Hepatocyte (in vitro differentiated cells): ENCODE measurements at regions not wholly inside any gene's neighbourhood (a gene's known extent, or its start where the extent isn't known, plus 50 kb on each side); places are given as distances from the start of the nearest gene placed in this dataset.

Experiments
- DNase-seq: peaks from one replicate; pipeline ENCODE4 v3.0.0-alpha.2; 2016; ENCODE audit warnings: low spot score
- H2AFZ ChIP-seq: fragments of 200-600 bp; sonication (generic); 2 replicates; pipeline ENCODE4 v1.6.0; 2016; ENCODE audit warnings: antibody characterized with exemption, mild to moderate bottlenecking
- H3K27ac ChIP-seq: fragments of 200-600 bp; sonication (generic); 2 replicates; pipeline ENCODE4 v1.5.1; 2016; ENCODE audit warnings: mild to moderate bottlenecking
- H3K27me3 ChIP-seq: fragments of 200-600 bp; sonication (generic); 2 replicates; pipeline ENCODE4 v1.6.1; 2016
- H3K36me3 ChIP-seq: fragments of 200-600 bp; sonication (generic); replicated peaks from 2 replicates; pipeline ENCODE4 v1.5.1; 2016; ENCODE audit warnings: low read depth; ENCODE audit not compliant: insufficient read depth
- H3K4me1 ChIP-seq: fragments of 200-600 bp; sonication (generic); 2 replicates; pipeline ENCODE4 v1.5.1; 2016; ENCODE audit warnings: mild to moderate bottlenecking, moderate library complexity; ENCODE audit not compliant: insufficient read depth
- H3K4me2 ChIP-seq: fragments of 200-600 bp; sonication (generic); 2 replicates; pipeline ENCODE4 v1.6.0; 2016
- H3K4me3 ChIP-seq: fragments of 200-600 bp; sonication (generic); 2 replicates; pipeline ENCODE4 v1.5.1; 2016; ENCODE audit warnings: mild to moderate bottlenecking
- H3K79me2 ChIP-seq: fragments of 200-600 bp; sonication (generic); 2 replicates; pipeline ENCODE4 v1.6.0; 2017; ENCODE audit warnings: mild to moderate bottlenecking
- H3K9me2 ChIP-seq: fragments of 200-600 bp; sonication (generic); replicated peaks from 2 replicates; pipeline ENCODE4 v1.6.0; 2017; ENCODE audit warnings: mild to moderate bottlenecking; ENCODE audit not compliant: insufficient read depth
- H3K9me3 ChIP-seq: fragments of 200-600 bp; sonication (generic); 2 replicates; pipeline ENCODE4 v1.5.1; 2016; ENCODE audit warnings: low read depth, mild to moderate bottlenecking
- H4K20me1 ChIP-seq: fragments of 200-600 bp; sonication (generic); 2 replicates; pipeline ENCODE4 v1.6.0; 2016; ENCODE audit warnings: mild to moderate bottlenecking; ENCODE audit not compliant: insufficient read depth, poor library complexity, severe bottlenecking
- CTCF ChIP-seq: fragments of 200-600 bp; sonication (generic); IDR thresholded peaks from 2 replicates; pipeline ENCODE4 v1.5.1; 2016; ENCODE audit warnings: antibody characterized with exemption, mild to moderate bottlenecking; ENCODE audit not compliant: poor library complexity
- EZH2 ChIP-seq: fragments of 200-600 bp; sonication (generic); IDR thresholded peaks from 2 replicates; pipeline ENCODE4 v1.6.1; 2016; ENCODE audit warnings: antibody characterized with exemption, mild to moderate bottlenecking, borderline replicate concordance
- EZH2phosphoT487 ChIP-seq: fragments of 200-600 bp; sonication (generic); IDR thresholded peaks from one replicate; pipeline ENCODE4 v1.6.1; 2018; ENCODE audit warnings: antibody characterized with exemption, mild to moderate bottlenecking, low read depth, moderate library complexity; ENCODE audit not compliant: unreplicated experiment, severe bottlenecking
- WGBS: methylation state at CpG from one replicate; pipeline ENCODE4 v1.1.6; 2016; ENCODE audit warnings: low lambda C conversion rate; ENCODE audit errors: missing lambda C conversion rate; 5-methylcytosine and 5-hydroxymethylcytosine counted together

- 86% methylated on average over 3 of the region's 3 CpGs for WGBS
Measured at GRCh38 chr6:16914184-16914583, 152.9 kb upstream of the ATXN1 start.

GRCh38 chr6:16912756-16913155, 151.5 kb upstream of the ATXN1 start:
- no peak overlapping the region for H3K4me3 ChIP-seq
- H3K4me1 ChIP-seq = no peaks in the 10 kb centered on the region
- no peaks in the 10 kb centered on the region for H3K9me3 ChIP-seq
- no peak for DNase-seq
- no peak overlapping the region for H3K4me2 ChIP-seq
- TF ChIP-seq CTCF (no peak), EZH2phosphoT487 (no peak), EZH2 (no peak)
- H3K9me2 ChIP-seq = no peaks in the 10 kb centered on the region
- no peaks in the 10 kb centered on the region for H3K36me3 ChIP-seq
- no peak overlapping the region for H3K27ac ChIP-seq
- no peaks in the 10 kb centered on the region for H3K27me3 ChIP-seq
- no peaks in the 10 kb centered on the region for H4K20me1 ChIP-seq
- no peaks in the 10 kb centered on the region for H3K79me2 ChIP-seq
- H2AFZ ChIP-seq = no peak overlapping the region

More at GRCh38 chr6:16914184-16914583, 152.9 kb upstream of the ATXN1 start:
- Histone ChIP-seq H2AFZ (no peak overlapping the region), H3K27me3 (no peaks in the 10 kb centered on the region), H4K20me1 (no peaks in the 10 kb centered on the region), H3K79me2 (no peaks in the 10 kb centered on the region), H3K9me3 (no peaks in the 10 kb centered on the region), H3K9me2 (no peaks in the 10 kb centered on the region), H3K36me3 (no peaks in the 10 kb centered on the region), H3K4me2 (no peak overlapping the region), H3K4me3 (no peak overlapping the region), H3K4me1 (no peaks in the 10 kb centered on the region), H3K27ac (no peak overlapping the region)
- TF ChIP-seq EZH2phosphoT487 (no peak), EZH2 (no peak), CTCF (no peak)
- DNase-seq = no peak

GRCh38 chr6:16911088-16911487, 149.8 kb upstream of the ATXN1 start:
- H3K4me1 ChIP-seq = no peaks in the 10 kb centered on the region
- no peak for DNase-seq
- H3K27ac ChIP-seq = no peak overlapping the region
- TF ChIP-seq CTCF (no peak), EZH2 (no peak), EZH2phosphoT487 (no peak)
- no peaks in the 10 kb centered on the region for H3K79me2 ChIP-seq
- 86% methylated on average over 3 of the region's 3 CpGs for WGBS
- H3K9me2 ChIP-seq = no peaks in the 10 kb centered on the region
- H3K36me3 ChIP-seq = no peaks in the 10 kb centered on the region
- no peaks in the 10 kb centered on the region for H4K20me1 ChIP-seq
- no peaks in the 10 kb centered on the region for H3K27me3 ChIP-seq
- H3K4me2 ChIP-seq = no peak overlapping the region
- H2AFZ ChIP-seq = no peak overlapping the region
- H3K4me3 ChIP-seq = no peak overlapping the region
- no peaks in the 10 kb centered on the region for H3K9me3 ChIP-seq

GRCh38 chr6:16909658-16910360, 148.5 kb upstream of the ATXN1 start:
- H2AFZ ChIP-seq = no peak overlapping the region
- no peak overlapping the region for H3K4me3 ChIP-seq
- H3K27ac ChIP-seq = no peak overlapping the region
- H3K9me3 ChIP-seq = no peaks in the 10 kb centered on the region
- H3K36me3 ChIP-seq = no peaks in the 10 kb centered on the region
- no peak for DNase-seq
- H4K20me1 ChIP-seq = no peaks in the 10 kb centered on the region
- TF ChIP-seq EZH2phosphoT487 = no peak
- TF ChIP-seq EZH2 = no peak
- TF ChIP-seq CTCF = no peak
- H3K9me2 ChIP-seq = no peaks in the 10 kb centered on the region
- no peaks in the 10 kb centered on the region for H3K27me3 ChIP-seq
- no peaks in the 10 kb centered on the region for H3K4me1 ChIP-seq
- no peaks in the 10 kb centered on the region for H3K79me2 ChIP-seq
- WGBS = 93% methylated on average over 4 of the region's 4 CpGs
- H3K4me2 ChIP-seq = no peak overlapping the region
